ENCODE measurements at regions not wholly inside any gene's neighbourhood (a gene's known extent, or its start where the extent isn't known, plus 50 kb on each side); places are given as distances from the start of the nearest gene placed in this dataset.
"Not testable (repeated sequence)": the region's sequence is repeated elsewhere in the genome, so short reads cannot be mapped to it uniquely, and the experiment has no call there.

- DNase-seq: no peak
These were observed 805.0 kb upstream of the C9orf72 start for GRCh38 chr9:28378231-28378630.

- DNase-seq: no peak
These were observed 805.8 kb upstream of the C9orf72 start for GRCh38 chr9:28379082-28379481.

- no peak for DNase-seq
These were observed 816.1 kb upstream of the C9orf72 start for GRCh38 chr9:28389411-28389810.

GRCh38 chr9:28394774-28395173 lies 821.5 kb upstream of the C9orf72 start:
- no peak for DNase-seq

- no peak for DNase-seq
These were observed 822.8 kb upstream of the C9orf72 start for GRCh38 chr9:28396058-28396457.

- no peak for DNase-seq
These were observed 834.1 kb upstream of the C9orf72 start for GRCh38 chr9:28407351-28407750.

- no peak for DNase-seq
These were observed 836.6 kb upstream of the C9orf72 start for GRCh38 chr9:28409919-28410318.

GRCh38 chr9:28410411-28410810 lies 837.1 kb upstream of the C9orf72 start:
- DNase-seq: no peak

GRCh38 chr9:28413471-28413870 lies 840.2 kb upstream of the C9orf72 start:
- DNase-seq: no peak

GRCh38 chr9:28423255-28423654 lies 850.0 kb upstream of the C9orf72 start:
- no peak for DNase-seq

GRCh38 chr9:28435456-28435855 lies 862.2 kb upstream of the C9orf72 start:
- DNase-seq: no peak

GRCh38 chr9:28439688-28440087 lies 866.4 kb upstream of the C9orf72 start:
- DNase-seq: no peak

GRCh38 chr9:28443461-28443860 lies 870.2 kb upstream of the C9orf72 start:
- DNase-seq: no peak

- DNase-seq: no peak
These were observed 871.4 kb upstream of the C9orf72 start for GRCh38 chr9:28444637-28445036.

- no peak for DNase-seq
These were observed 871.9 kb upstream of the C9orf72 start for GRCh38 chr9:28445211-28445610.

GRCh38 chr9:28453918-28454317 lies 880.6 kb upstream of the C9orf72 start:
- DNase-seq: no peak

GRCh38 chr9:28456861-28457260 lies 883.6 kb upstream of the C9orf72 start:
- DNase-seq: no peak

GRCh38 chr9:28464481-28465216 lies 891.4 kb upstream of the C9orf72 start:
- no peak for DNase-seq

- no peak for DNase-seq
These were observed 898.0 kb upstream of the C9orf72 start for GRCh38 chr9:28471261-28471660.

GRCh38 chr9:28487561-28487960 lies 914.3 kb upstream of the C9orf72 start:
- no peak for DNase-seq

GRCh38 chr9:28491121-28491520 lies 917.8 kb upstream of the C9orf72 start:
- no peak for DNase-seq

GRCh38 chr9:28498168-28498567 lies 924.9 kb upstream of the C9orf72 start:
- DNase-seq: not testable (repeated sequence)

GRCh38 chr9:28502189-28502588 lies 928.9 kb upstream of the C9orf72 start:
- DNase-seq: no peak

- DNase-seq: no peak
These were observed 929.5 kb upstream of the C9orf72 start for GRCh38 chr9:28502741-28503140.

GRCh38 chr9:28503573-28503972 lies 930.3 kb upstream of the C9orf72 start:
- DNase-seq: no peak
